ENCODE measurements at regions not wholly inside any gene's neighbourhood (a gene's known extent, or its start where the extent isn't known, plus 50 kb on each side); places are given as distances from the start of the nearest gene placed in this dataset.
A peak's percentile ranks its signal among the peaks of the same experiment; 100 is the strongest.

DNA sequence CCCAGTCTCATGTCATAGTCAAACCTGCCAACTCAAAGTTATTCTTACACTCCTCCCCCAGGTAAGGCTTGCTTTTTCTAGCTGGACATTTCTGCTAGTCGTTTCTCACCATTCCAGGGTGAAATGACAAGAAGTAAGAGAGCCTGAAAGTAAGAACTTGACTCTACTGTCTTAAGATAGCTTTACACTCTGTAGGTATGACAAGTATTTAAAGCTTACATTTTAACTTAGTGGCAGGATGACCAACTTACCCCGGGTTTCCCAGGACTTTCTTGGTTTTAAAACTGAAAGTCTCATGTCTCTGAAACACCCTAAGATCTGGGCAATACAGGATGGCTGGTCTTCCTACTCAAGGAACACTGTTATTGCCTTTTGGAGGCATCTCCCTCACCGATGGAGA is 67.5 kb upstream of the PIK3R1 start:
- DNase-seq (ENCODE audit: low read depth) = no peak
- TF ChIP-seq, protein P1, sequence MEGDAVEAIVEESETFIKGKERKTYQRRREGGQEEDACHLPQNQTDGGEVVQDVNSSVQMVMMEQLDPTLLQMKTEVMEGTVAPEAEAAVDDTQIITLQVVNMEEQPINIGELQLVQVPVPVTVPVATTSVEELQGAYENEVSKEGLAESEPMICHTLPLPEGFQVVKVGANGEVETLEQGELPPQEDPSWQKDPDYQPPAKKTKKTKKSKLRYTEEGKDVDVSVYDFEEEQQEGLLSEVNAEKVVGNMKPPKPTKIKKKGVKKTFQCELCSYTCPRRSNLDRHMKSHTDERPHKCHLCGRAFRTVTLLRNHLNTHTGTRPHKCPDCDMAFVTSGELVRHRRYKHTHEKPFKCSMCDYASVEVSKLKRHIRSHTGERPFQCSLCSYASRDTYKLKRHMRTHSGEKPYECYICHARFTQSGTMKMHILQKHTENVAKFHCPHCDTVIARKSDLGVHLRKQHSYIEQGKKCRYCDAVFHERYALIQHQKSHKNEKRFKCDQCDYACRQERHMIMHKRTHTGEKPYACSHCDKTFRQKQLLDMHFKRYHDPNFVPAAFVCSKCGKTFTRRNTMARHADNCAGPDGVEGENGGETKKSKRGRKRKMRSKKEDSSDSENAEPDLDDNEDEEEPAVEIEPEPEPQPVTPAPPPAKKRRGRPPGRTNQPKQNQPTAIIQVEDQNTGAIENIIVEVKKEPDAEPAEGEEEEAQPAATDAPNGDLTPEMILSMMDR (IDR thresholded peaks at IDR 0.05; ENCODE audit: low read depth, low read length, missing control alignments) = no peak
- in situ Hi-C loops (cut with HindIII; ENCODE audit: low sequenced_read_pairs) = no loop called here
- no peak overlapping the region for H3K4me3 ChIP-seq (ENCODE audit: low read depth, low read length)

DNA sequence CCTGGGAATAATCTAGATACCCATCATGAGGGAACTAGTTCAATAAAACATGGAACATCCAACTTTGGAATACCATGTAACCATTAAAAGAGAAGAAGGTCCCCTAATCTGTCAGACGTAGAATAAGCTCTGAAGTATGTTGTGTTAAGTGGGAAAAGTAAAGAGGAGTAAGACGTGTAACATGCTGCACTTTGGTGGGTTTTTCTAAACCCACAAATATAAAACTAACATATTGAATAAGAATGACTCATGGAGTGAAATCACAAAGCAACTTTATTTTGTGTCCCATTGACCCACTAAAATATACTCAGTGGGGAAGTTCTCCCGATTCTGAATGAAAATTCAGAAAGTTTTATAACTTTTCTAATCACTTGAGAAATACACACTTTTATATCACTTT is 67.9 kb upstream of the PIK3R1 start:
- TF ChIP-seq, protein P1 (IDR thresholded peaks at IDR 0.05; ENCODE audit: low read depth, low read length, missing control alignments) = no peak
- no peak overlapping the region for H3K4me3 ChIP-seq (ENCODE audit: low read depth, low read length)
- in situ Hi-C loops (cut with HindIII; ENCODE audit: low sequenced_read_pairs) = no loop called here
- DNase-seq (ENCODE audit: low read depth) = no peak

DNA sequence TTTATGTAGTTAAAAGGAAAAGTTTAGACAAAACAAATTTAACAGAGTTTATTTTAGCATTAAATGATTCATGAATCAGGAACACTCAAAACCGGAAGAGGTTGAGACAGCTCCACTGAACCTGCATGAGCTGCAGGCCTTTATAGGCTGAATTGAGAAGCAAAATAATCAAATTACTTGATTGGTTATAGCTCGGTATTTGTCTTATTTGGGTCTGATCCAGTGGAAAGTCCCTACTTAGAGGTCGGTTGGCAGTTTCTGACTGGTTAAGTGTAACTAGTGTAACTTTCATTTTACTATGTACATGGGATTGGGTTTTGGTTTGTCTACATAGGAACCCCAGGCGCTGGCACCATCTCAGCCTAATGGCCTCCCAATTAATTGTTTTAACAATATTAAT is 74.1 kb upstream of the PIK3R1 start:
- TF ChIP-seq, protein P1 (IDR thresholded peaks at IDR 0.05; ENCODE audit: low read depth, low read length, missing control alignments) = no peak
- no peak overlapping the region for H3K4me3 ChIP-seq (ENCODE audit: low read depth, low read length)
- in situ Hi-C loops (cut with HindIII; ENCODE audit: low sequenced_read_pairs) = no loop called here
- DNase-seq (ENCODE audit: low read depth) = no peak

DNA sequence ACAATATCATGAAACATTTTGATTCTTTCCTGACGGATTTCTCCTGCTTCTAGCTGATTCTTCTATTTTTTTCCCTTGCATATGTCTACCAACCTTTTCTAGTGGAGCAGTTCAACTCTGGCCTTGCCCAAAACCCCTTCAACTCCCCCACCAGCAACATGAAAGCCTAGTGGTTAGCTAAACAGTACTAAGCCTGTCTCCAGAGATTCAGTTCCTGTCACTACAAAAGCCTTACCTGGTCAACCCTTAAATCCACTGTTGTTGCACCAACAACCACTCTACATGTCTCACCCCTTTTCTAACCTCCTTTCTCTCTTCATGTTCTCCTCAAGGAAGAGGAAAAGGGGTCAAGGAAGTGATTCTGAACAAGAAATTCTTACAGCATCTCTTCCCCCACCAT is 74.8 kb upstream of the PIK3R1 start:
- no peak for DNase-seq (ENCODE audit: low read depth)
- H3K4me3 ChIP-seq (ENCODE audit: low read depth, low read length) = no peak overlapping the region
- TF ChIP-seq, protein P1 (IDR thresholded peaks at IDR 0.05; ENCODE audit: low read depth, low read length, missing control alignments) = no peak
- in situ Hi-C loops (cut with HindIII; ENCODE audit: low sequenced_read_pairs) = no loop called here

DNA sequence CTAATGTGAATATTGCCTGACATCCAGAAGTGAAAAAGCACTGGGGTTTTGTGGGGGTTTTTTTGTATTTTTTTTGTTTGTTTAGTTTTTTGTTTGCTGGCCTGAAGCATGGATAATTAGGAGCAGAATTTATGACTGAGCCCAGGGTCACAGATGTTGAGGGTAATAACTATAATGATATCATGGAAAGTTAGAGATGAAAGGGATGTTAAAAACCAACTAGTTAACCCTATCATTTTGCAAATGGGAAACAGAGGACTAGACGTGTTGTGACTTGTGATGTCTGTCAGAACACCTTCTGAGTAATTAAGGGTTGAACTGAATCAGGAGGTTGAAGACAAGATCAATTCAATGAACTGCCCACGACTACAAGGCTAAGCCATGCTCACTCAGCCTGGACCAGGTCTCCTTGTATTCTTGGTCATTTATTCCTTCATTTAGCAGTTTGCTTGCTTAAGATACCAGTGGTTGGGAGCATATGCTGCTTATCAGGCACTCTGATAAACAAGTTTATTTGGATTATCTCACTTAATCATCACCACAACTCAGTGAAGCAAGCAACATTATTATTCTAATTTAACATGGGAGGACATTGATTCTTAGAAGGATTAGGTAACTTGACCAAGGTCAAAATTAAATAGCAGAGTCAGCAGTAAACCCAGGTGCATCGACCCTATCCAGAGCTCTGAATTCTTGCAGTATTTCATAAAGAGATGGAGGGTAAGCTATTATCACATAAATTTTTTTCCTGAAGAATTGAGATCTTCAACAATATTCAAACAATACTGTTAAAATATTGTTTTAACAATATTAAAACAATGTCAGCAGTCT is 75.7 kb upstream of the PIK3R1 start:
- H3K4me3 ChIP-seq (ENCODE audit: low read depth, low read length) = no peak overlapping the region
- in situ Hi-C loops (cut with HindIII; ENCODE audit: low sequenced_read_pairs) = no loop called here
- DNase-seq (ENCODE audit: low read depth) = no peak
- TF ChIP-seq, protein P1 (IDR thresholded peaks at IDR 0.05; ENCODE audit: low read depth, low read length, missing control alignments) = no peak

DNA sequence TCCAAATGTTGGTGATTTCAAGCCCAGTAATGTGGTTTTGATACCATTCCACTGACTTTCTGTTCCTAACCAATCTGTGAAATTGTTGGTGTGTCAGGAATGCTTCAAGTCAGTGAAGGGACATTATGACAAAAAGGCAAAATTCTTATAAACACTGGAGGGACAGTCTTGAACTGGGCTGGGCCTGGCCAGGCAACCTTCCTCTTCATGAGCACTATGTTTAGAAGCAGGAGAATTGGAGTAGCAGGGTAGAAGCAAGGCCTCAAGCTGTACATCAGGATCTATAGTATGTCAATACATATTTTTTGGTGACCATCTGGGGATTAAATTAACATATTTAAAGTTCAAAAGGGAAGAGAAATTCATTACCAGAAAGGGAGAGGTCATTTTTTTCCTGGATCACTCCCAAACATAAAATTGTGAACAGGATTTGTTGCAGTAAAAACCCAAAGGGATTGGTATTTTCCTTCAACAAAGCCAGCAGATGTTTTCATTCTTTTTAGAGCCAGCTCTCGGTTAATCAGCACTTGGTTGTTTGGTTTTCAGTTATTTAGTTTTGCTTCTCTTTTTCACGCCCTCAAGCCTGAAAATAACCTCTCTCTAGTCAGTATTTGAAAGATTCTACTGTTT is 77.9 kb upstream of the PIK3R1 start:
- TF ChIP-seq, protein P1 (IDR thresholded peaks at IDR 0.05; ENCODE audit: low read depth, low read length, missing control alignments) = no peak
- no peak overlapping the region for H3K4me3 ChIP-seq (ENCODE audit: low read depth, low read length)
- peak; percentile 86 for DNase-seq (ENCODE audit: low read depth)
- in situ Hi-C loops (cut with HindIII; ENCODE audit: low sequenced_read_pairs) = no loop called here
